WTC11 (cell line): ENCODE measurements at regions not wholly inside any gene's neighbourhood (a gene's known extent, or its start where the extent isn't known, plus 50 kb on each side); places are given as distances from the start of the nearest gene placed in this dataset.

Source experiments
- CREM ChIP-seq: sonication (generic); formaldehyde crosslinking; IDR thresholded peaks from 2 replicates; pipeline ENCODE4 v1.8.1; 2022; ENCODE audit warnings: mild to moderate bottlenecking, missing genetic modification reagents, moderate library complexity
- FOXJ3 ChIP-seq: sonication (generic); formaldehyde crosslinking; IDR thresholded peaks from 2 replicates; pipeline ENCODE4 v1.9.0; 2021; ENCODE audit warnings: missing genetic modification reagents, mild to moderate bottlenecking, borderline replicate concordance
- FOXK1 ChIP-seq: sonication (generic); formaldehyde crosslinking; IDR thresholded peaks from 2 replicates; pipeline ENCODE4 v1.8.0; 2022; ENCODE audit warnings: mild to moderate bottlenecking, moderate library complexity, missing genetic modification reagents
- KAT7 ChIP-seq: sonication (generic); formaldehyde crosslinking; IDR thresholded peaks from 2 replicates; pipeline ENCODE4 v1.8.1; 2023; ENCODE audit warnings: missing genetic modification reagents, mild to moderate bottlenecking, borderline replicate concordance
- NR1H2 ChIP-seq: sonication (generic); formaldehyde crosslinking; IDR thresholded peaks from 2 replicates; pipeline ENCODE4 v1.9.0; 2021; ENCODE audit warnings: mild to moderate bottlenecking, moderate library complexity, missing genetic modification reagents
- SP1 ChIP-seq: sonication (generic); formaldehyde crosslinking; conservative IDR thresholded peaks from 2 replicates; pipeline ENCODE4 v1.8.1; 2022; ENCODE audit warnings: missing genetic modification reagents
- TCF7 ChIP-seq: sonication (generic); formaldehyde crosslinking; IDR thresholded peaks from 2 replicates; pipeline ENCODE4 v1.8.0; 2022; ENCODE audit warnings: mild to moderate bottlenecking, low read depth, missing genetic modification reagents, moderate library complexity
- ZNF219 ChIP-seq: sonication (generic); formaldehyde crosslinking; IDR thresholded peaks from 2 replicates; pipeline ENCODE4 v1.8.0; 2023; ENCODE audit warnings: missing genetic modification reagents, mild to moderate bottlenecking, borderline replicate concordance
- TF ChIP-seq, protein P1 (sequence below): fragments of 200-600 bp; IDR thresholded peaks from 2 replicates; pipeline ENCODE4 v1.8.0; 2022; ENCODE audit warnings: antibody characterized with exemption
- TF ChIP-seq, protein P2 (sequence below): sonication (generic); formaldehyde crosslinking; conservative IDR thresholded peaks from 2 replicates; pipeline ENCODE4 v1.8.1; 2023; ENCODE audit warnings: mild to moderate bottlenecking, low read depth, missing genetic modification reagents, moderate library complexity
- TF ChIP-seq, protein P3 (sequence below): sonication (generic); formaldehyde crosslinking; IDR thresholded peaks from 2 replicates; pipeline ENCODE4 v1.8.1; 2023; ENCODE audit warnings: mild to moderate bottlenecking, moderate library complexity, missing genetic modification reagents
- TF ChIP-seq, protein P4 (sequence below): sonication (generic); formaldehyde crosslinking; IDR thresholded peaks from 2 replicates; pipeline ENCODE4 v1.8.1; 2022; ENCODE audit warnings: mild to moderate bottlenecking, moderate library complexity, missing genetic modification reagents

DNA sequence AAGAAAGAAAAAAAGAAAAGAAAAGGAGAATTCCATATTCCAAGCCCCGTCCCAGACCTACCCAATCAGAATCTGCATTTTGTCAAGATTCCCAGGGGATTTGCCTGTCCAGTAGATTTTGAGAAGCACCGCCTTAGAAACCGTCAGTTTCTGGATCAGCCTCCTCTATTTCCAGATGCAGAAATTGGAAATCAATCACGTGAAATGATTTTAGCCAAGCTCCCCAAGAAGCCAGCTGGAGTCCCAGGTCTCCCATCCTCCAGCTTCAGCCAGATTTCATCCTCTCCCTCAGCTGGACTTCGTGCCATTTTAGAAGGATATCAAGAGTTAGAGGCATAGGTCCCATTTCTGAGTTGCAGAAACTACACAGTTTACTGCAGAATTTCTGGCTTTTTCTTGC, 629.3 kb downstream of the MID1IP1 start:
- TF ChIP-seq KAT7 (no peak), FOXJ3 (no peak), FOXK1 (no peak), SP1 (no peak), ZNF219 (CRISPR knock-in tag) (no peak), TCF7 (CRISPR knock-in tag) (no peak), NR1H2 (CRISPR knock-in tag) (no peak), CREM (no peak)
- TF ChIP-seq, protein P1, sequence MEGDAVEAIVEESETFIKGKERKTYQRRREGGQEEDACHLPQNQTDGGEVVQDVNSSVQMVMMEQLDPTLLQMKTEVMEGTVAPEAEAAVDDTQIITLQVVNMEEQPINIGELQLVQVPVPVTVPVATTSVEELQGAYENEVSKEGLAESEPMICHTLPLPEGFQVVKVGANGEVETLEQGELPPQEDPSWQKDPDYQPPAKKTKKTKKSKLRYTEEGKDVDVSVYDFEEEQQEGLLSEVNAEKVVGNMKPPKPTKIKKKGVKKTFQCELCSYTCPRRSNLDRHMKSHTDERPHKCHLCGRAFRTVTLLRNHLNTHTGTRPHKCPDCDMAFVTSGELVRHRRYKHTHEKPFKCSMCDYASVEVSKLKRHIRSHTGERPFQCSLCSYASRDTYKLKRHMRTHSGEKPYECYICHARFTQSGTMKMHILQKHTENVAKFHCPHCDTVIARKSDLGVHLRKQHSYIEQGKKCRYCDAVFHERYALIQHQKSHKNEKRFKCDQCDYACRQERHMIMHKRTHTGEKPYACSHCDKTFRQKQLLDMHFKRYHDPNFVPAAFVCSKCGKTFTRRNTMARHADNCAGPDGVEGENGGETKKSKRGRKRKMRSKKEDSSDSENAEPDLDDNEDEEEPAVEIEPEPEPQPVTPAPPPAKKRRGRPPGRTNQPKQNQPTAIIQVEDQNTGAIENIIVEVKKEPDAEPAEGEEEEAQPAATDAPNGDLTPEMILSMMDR = no peak
- TF ChIP-seq, protein P2, sequence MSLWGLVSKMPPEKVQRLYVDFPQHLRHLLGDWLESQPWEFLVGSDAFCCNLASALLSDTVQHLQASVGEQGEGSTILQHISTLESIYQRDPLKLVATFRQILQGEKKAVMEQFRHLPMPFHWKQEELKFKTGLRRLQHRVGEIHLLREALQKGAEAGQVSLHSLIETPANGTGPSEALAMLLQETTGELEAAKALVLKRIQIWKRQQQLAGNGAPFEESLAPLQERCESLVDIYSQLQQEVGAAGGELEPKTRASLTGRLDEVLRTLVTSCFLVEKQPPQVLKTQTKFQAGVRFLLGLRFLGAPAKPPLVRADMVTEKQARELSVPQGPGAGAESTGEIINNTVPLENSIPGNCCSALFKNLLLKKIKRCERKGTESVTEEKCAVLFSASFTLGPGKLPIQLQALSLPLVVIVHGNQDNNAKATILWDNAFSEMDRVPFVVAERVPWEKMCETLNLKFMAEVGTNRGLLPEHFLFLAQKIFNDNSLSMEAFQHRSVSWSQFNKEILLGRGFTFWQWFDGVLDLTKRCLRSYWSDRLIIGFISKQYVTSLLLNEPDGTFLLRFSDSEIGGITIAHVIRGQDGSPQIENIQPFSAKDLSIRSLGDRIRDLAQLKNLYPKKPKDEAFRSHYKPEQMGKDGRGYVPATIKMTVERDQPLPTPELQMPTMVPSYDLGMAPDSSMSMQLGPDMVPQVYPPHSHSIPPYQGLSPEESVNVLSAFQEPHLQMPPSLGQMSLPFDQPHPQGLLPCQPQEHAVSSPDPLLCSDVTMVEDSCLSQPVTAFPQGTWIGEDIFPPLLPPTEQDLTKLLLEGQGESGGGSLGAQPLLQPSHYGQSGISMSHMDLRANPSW = no peak
- TF ChIP-seq, protein P3, sequence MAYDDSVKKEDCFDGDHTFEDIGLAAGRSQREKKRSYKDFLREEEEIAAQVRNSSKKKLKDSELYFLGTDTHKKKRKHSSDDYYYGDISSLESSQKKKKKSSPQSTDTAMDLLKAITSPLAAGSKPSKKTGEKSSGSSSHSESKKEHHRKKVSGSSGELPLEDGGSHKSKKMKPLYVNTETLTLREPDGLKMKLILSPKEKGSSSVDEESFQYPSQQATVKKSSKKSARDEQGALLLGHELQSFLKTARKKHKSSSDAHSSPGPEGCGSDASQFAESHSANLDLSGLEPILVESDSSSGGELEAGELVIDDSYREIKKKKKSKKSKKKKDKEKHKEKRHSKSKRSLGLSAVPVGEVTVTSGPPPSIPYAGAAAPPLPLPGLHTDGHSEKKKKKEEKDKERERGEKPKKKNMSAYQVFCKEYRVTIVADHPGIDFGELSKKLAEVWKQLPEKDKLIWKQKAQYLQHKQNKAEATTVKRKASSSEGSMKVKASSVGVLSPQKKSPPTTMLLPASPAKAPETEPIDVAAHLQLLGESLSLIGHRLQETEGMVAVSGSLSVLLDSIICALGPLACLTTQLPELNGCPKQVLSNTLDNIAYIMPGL (CRISPR knock-in tag) = no peak
- TF ChIP-seq, protein P4, sequence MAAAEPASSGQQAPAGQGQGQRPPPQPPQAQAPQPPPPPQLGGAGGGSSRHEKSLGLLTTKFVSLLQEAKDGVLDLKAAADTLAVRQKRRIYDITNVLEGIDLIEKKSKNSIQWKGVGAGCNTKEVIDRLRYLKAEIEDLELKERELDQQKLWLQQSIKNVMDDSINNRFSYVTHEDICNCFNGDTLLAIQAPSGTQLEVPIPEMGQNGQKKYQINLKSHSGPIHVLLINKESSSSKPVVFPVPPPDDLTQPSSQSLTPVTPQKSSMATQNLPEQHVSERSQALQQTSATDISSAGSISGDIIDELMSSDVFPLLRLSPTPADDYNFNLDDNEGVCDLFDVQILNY = no peak
